ENCODE measurements at regions not wholly inside any gene's neighbourhood (a gene's known extent, or its start where the extent isn't known, plus 50 kb on each side); places are given as distances from the start of the nearest gene placed in this dataset.
"Not testable (repeated sequence)": the region's sequence is repeated elsewhere in the genome, so short reads cannot be mapped to it uniquely, and the experiment has no call there.

- H2AFZ ChIP-seq (ENCODE audit: low read depth, low read length) = no peak overlapping the region
- H3K4me1 ChIP-seq (ENCODE audit: low read length) = no peaks in the 10 kb centered on the region
- no peaks in the 10 kb centered on the region for H3K79me2 ChIP-seq (ENCODE audit: low read length)
- H3K9me3 ChIP-seq (ENCODE audit: insufficient read depth, low read length) = no peaks in the 10 kb centered on the region
- no peak for TF ChIP-seq EZH2phosphoT487 (IDR thresholded peaks at IDR 0.05; ENCODE audit: low read depth)
- TF ChIP-seq, protein P1, sequence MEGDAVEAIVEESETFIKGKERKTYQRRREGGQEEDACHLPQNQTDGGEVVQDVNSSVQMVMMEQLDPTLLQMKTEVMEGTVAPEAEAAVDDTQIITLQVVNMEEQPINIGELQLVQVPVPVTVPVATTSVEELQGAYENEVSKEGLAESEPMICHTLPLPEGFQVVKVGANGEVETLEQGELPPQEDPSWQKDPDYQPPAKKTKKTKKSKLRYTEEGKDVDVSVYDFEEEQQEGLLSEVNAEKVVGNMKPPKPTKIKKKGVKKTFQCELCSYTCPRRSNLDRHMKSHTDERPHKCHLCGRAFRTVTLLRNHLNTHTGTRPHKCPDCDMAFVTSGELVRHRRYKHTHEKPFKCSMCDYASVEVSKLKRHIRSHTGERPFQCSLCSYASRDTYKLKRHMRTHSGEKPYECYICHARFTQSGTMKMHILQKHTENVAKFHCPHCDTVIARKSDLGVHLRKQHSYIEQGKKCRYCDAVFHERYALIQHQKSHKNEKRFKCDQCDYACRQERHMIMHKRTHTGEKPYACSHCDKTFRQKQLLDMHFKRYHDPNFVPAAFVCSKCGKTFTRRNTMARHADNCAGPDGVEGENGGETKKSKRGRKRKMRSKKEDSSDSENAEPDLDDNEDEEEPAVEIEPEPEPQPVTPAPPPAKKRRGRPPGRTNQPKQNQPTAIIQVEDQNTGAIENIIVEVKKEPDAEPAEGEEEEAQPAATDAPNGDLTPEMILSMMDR (IDR thresholded peaks at IDR 0.05; ENCODE audit: low read depth, low read length) = no peak
- no peaks in the 10 kb centered on the region for H3K27me3 ChIP-seq (ENCODE audit: low read depth, low read length)
- H4K20me1 ChIP-seq (ENCODE audit: insufficient read depth, low read length) = no peaks in the 10 kb centered on the region
- H3K27ac ChIP-seq (ENCODE audit: low read length) = no peak overlapping the region
- H3K36me3 ChIP-seq (replicated peaks; ENCODE audit: low read depth, low read length) = no peaks in the 10 kb centered on the region
- no peak overlapping the region for H3K4me2 ChIP-seq (ENCODE audit: low read length)
- no peak overlapping the region for H3K9ac ChIP-seq (ENCODE audit: low read length)
- no peak overlapping the region for H3K4me3 ChIP-seq (ENCODE audit: low read length)
Observed at GRCh38 chrX:99248180-99248579, 1161.9 kb downstream of the PCDH19 start.

GRCh38 chrX:99242001-99242400 is 1168.1 kb downstream of the PCDH19 start:
- no peaks in the 10 kb centered on the region for H3K27me3 ChIP-seq (ENCODE audit: low read depth, low read length)
- no peaks in the 10 kb centered on the region for H3K36me3 ChIP-seq (replicated peaks; ENCODE audit: low read depth, low read length)
- H2AFZ ChIP-seq (ENCODE audit: low read depth, low read length) = no peak overlapping the region
- H3K9me3 ChIP-seq (ENCODE audit: insufficient read depth, low read length) = no peaks in the 10 kb centered on the region
- H3K4me2 ChIP-seq (ENCODE audit: low read length) = no peak overlapping the region
- no peaks in the 10 kb centered on the region for H3K4me1 ChIP-seq (ENCODE audit: low read length)
- H3K79me2 ChIP-seq (ENCODE audit: low read length) = no peaks in the 10 kb centered on the region
- no peak overlapping the region for H3K9ac ChIP-seq (ENCODE audit: low read length)
- TF ChIP-seq, protein P1 (IDR thresholded peaks at IDR 0.05; ENCODE audit: low read depth, low read length) = no peak
- no peak for TF ChIP-seq EZH2phosphoT487 (IDR thresholded peaks at IDR 0.05; ENCODE audit: low read depth)
- no peaks in the 10 kb centered on the region for H4K20me1 ChIP-seq (ENCODE audit: insufficient read depth, low read length)
- H3K27ac ChIP-seq (ENCODE audit: low read length) = no peak overlapping the region
- H3K4me3 ChIP-seq (ENCODE audit: low read length) = no peak overlapping the region

DNA sequence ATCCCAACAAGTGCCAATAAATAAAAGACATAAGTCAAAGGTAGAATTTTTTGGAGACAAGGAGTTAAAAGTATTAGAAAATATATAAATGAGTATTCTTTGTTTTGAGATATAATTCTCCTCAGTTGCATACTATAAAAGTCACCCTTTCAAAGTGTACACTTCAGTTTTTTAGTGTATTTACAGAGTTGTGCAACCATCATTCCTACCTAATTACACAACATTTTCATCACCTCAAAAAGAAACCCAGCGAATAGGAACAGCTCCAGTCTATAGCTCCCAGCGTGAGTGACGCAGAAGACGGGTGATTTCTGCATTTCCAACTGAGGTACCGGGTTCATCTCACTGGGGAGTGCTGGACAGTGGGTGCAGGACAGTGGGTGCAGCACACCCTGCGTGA is 1175.7 kb downstream of the PCDH19 start:
- not testable (repeated sequence) for H2AFZ ChIP-seq (ENCODE audit: low read depth, low read length); H3K4me1 ChIP-seq (ENCODE audit: low read length)

GRCh38 chrX:99192421-99192820 is 1217.7 kb downstream of the PCDH19 start:
- Histone ChIP-seq H3K27ac (ENCODE audit: low read length) (no peak overlapping the region), H3K4me3 (ENCODE audit: low read length) (no peak overlapping the region), H3K9ac (ENCODE audit: low read length) (no peak overlapping the region), H4K20me1 (ENCODE audit: insufficient read depth, low read length) (no peaks in the 10 kb centered on the region), H3K9me3 (ENCODE audit: insufficient read depth, low read length) (no peaks in the 10 kb centered on the region), H2AFZ (ENCODE audit: low read depth, low read length) (no peak overlapping the region), H3K4me1 (ENCODE audit: low read length) (no peaks in the 10 kb centered on the region), H3K27me3 (ENCODE audit: low read depth, low read length) (no peaks in the 10 kb centered on the region), H3K79me2 (ENCODE audit: low read length) (no peaks in the 10 kb centered on the region), H3K4me2 (ENCODE audit: low read length) (no peak overlapping the region), H3K36me3 (replicated peaks; ENCODE audit: low read depth, low read length) (no peaks in the 10 kb centered on the region)
- TF ChIP-seq, protein P1 (IDR thresholded peaks at IDR 0.05; ENCODE audit: low read depth, low read length) = no peak
- TF ChIP-seq EZH2phosphoT487 (IDR thresholded peaks at IDR 0.05; ENCODE audit: low read depth) = no peak

More for the DNA sequence above, 1175.7 kb downstream of the PCDH19 start:
- H3K36me3 ChIP-seq (replicated peaks; ENCODE audit: low read depth, low read length); H3K4me2 ChIP-seq (ENCODE audit: low read length); H3K9me3 ChIP-seq (ENCODE audit: insufficient read depth, low read length); H3K9ac ChIP-seq (ENCODE audit: low read length); H3K79me2 ChIP-seq (ENCODE audit: low read length); H4K20me1 ChIP-seq (ENCODE audit: insufficient read depth, low read length); H3K27ac ChIP-seq (ENCODE audit: low read length); H3K27me3 ChIP-seq (ENCODE audit: low read depth, low read length); H3K4me3 ChIP-seq (ENCODE audit: low read length): not testable (repeated sequence)

DNA sequence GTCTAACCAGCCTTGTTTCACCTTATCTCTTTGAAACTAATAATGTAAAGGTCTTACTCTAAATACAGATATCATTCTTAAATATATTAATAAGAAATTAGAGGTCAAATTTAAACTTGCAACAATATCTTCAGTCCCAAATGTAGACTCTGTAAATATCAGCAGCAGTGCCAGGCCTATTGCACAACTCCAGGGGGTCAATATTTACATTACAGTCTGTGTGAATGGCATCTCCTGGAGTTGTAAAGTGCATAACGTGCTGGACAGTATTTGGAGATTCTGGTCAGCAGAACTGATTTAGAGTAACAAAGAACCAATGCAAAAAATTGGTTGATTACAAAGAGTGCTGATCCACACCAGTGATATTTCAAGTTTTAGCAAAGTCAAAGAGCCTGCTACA is 1225.9 kb downstream of the PCDH19 start:
- H3K79me2 ChIP-seq (ENCODE audit: low read length) = no peaks in the 10 kb centered on the region
- no peak for TF ChIP-seq EZH2phosphoT487 (IDR thresholded peaks at IDR 0.05; ENCODE audit: low read depth)
- TF ChIP-seq, protein P1 (IDR thresholded peaks at IDR 0.05; ENCODE audit: low read depth, low read length) = no peak
- H2AFZ ChIP-seq (ENCODE audit: low read depth, low read length) = no peak overlapping the region
- no peak overlapping the region for H3K27ac ChIP-seq (ENCODE audit: low read length)
- H3K27me3 ChIP-seq (ENCODE audit: low read depth, low read length) = no peaks in the 10 kb centered on the region
- H3K4me2 ChIP-seq (ENCODE audit: low read length) = no peak overlapping the region
- no peaks in the 10 kb centered on the region for H3K4me1 ChIP-seq (ENCODE audit: low read length)
- no peaks in the 10 kb centered on the region for H3K9me3 ChIP-seq (ENCODE audit: insufficient read depth, low read length)
- H4K20me1 ChIP-seq (ENCODE audit: insufficient read depth, low read length) = no peaks in the 10 kb centered on the region
- no peak overlapping the region for H3K4me3 ChIP-seq (ENCODE audit: low read length)
- no peak overlapping the region for H3K9ac ChIP-seq (ENCODE audit: low read length)
- H3K36me3 ChIP-seq (replicated peaks; ENCODE audit: low read depth, low read length) = no peaks in the 10 kb centered on the region

Data from OCI-LY3 (cell line).